GM12891 (cell line): ENCODE measurements at regions not wholly inside any gene's neighbourhood (a gene's known extent, or its start where the extent isn't known, plus 50 kb on each side); places are given as distances from the start of the nearest gene placed in this dataset.

ENCODE experiments used
- PAX5 ChIP-seq: IDR thresholded peaks from 2 replicates; pipeline ENCODE4 v1.6.1; 2011; ENCODE audit warnings: low read length, moderate library complexity, mild to moderate bottlenecking; ENCODE audit not compliant: insufficient read depth, severe bottlenecking
- POLR2A ChIP-seq: IDR thresholded peaks from 2 replicates; pipeline ENCODE4 v1.6.1; 2011; ENCODE audit warnings: low read depth, low read length, control low read depth
- POLR2AphosphoS5 ChIP-seq: IDR thresholded peaks from 2 replicates; pipeline ENCODE4 v1.6.1; 2011; ENCODE audit warnings: low read depth, low read length, control low read depth
- POU2F2 ChIP-seq: IDR thresholded peaks from 2 replicates; pipeline ENCODE4 v1.6.1; 2011; ENCODE audit warnings: low read depth, mild to moderate bottlenecking, control low read depth, low read length, moderate library complexity
- SPI1 ChIP-seq: IDR thresholded peaks from 2 replicates; pipeline ENCODE4 v1.6.1; 2011; ENCODE audit warnings: low read depth, low read length, control low read depth
- TAF1 ChIP-seq: IDR thresholded peaks from 2 replicates; pipeline ENCODE4 v1.6.1; 2011; ENCODE audit warnings: low read depth, low read length, control low read depth

GRCh38 chr2:155169317-155169716 is 470.8 kb downstream of the KCNJ3 start:
- TF ChIP-seq POLR2AphosphoS5 (no peak), POLR2A (no peak), TAF1 (no peak), SPI1 (no peak), PAX5 (no peak), POU2F2 (no peak)
